DND-41 (cell line): ENCODE measurements at regions not wholly inside any gene's neighbourhood (a gene's known extent, or its start where the extent isn't known, plus 50 kb on each side); places are given as distances from the start of the nearest gene placed in this dataset.

ENCODE experiments used
- ATAC-seq: fragments of 200-7000 bp; cut with Tn5 transposase; 3 replicates; pipeline ENCODE4 v1.9.1; 2021; ENCODE audit warnings: low read depth; ENCODE audit not compliant: insufficient read depth
- DNase-seq: peaks from one replicate; pipeline ENCODE4 v3.0.0-alpha.2; 2020
- H2AFZ ChIP-seq: 2 replicates; pipeline ENCODE4 v1.6.0; 2012; ENCODE audit warnings: low read depth, low read length
- H3K27ac ChIP-seq: 2 replicates; pipeline ENCODE4 v1.5.1; 2012; ENCODE audit warnings: low read length, inconsistent platforms
- H3K27me3 ChIP-seq: fragments of 200-600 bp; sonication (generic); 2 replicates; pipeline ENCODE4 v1.6.0; 2012; ENCODE audit warnings: low read length, mild to moderate bottlenecking, inconsistent platforms; ENCODE audit not compliant: insufficient read depth, poor library complexity
- H3K36me3 ChIP-seq: 2 replicates; pipeline ENCODE4 v1.5.1; 2012; ENCODE audit warnings: low read length, inconsistent platforms; ENCODE audit not compliant: insufficient read depth
- H3K4me1 ChIP-seq: 2 replicates; pipeline ENCODE4 v1.5.1; 2012; ENCODE audit warnings: mild to moderate bottlenecking, low read length; ENCODE audit not compliant: insufficient read depth
- H3K4me2 ChIP-seq: 2 replicates; pipeline ENCODE4 v1.6.0; 2012; ENCODE audit warnings: mild to moderate bottlenecking, moderate library complexity, low read length, inconsistent platforms; ENCODE audit not compliant: insufficient read depth
- H3K4me3 ChIP-seq, 2 experiments: fragments of 200-600 bp in 1 of 2; shearing (Covaris generic) in 1 of 2; 2 replicates each; pipeline ENCODE4 v1.5.1; 2012 to 2016; ENCODE audit warnings: inconsistent platforms in 2 of 2, low read length in 2 of 2, mild to moderate bottlenecking in 2 of 2, low read depth in 1 of 2, moderate library complexity in 1 of 2
- H3K79me2 ChIP-seq: 2 replicates; pipeline ENCODE4 v1.6.0; 2012; ENCODE audit warnings: low read length, inconsistent platforms; ENCODE audit not compliant: insufficient read depth
- H3K9ac ChIP-seq: 2 replicates; pipeline ENCODE4 v1.6.0; 2012; ENCODE audit warnings: low read depth, mild to moderate bottlenecking, inconsistent platforms, low read length, moderate library complexity
- H3K9me3 ChIP-seq: 2 replicates; pipeline ENCODE4 v1.5.1; 2012; ENCODE audit warnings: low read length, moderate library complexity, mild to moderate bottlenecking, inconsistent platforms; ENCODE audit not compliant: insufficient read depth, severe bottlenecking
- H4K20me1 ChIP-seq: 2 replicates; pipeline ENCODE4 v1.6.0; 2012; ENCODE audit warnings: low read length; ENCODE audit not compliant: insufficient read depth
- EZH2 ChIP-seq: IDR thresholded peaks from 3 replicates; pipeline ENCODE4 v1.6.1; 2012; ENCODE audit warnings: borderline replicate concordance, low read depth, mild to moderate bottlenecking, moderate library complexity, low read length, inconsistent platforms; ENCODE audit not compliant: severe bottlenecking
- TF ChIP-seq, protein P1 (sequence below): IDR thresholded peaks from 2 replicates; pipeline ENCODE4 v1.5.1; 2012; ENCODE audit warnings: borderline replicate concordance, low read length, moderate library complexity, mild to moderate bottlenecking; ENCODE audit not compliant: poor library complexity, severe bottlenecking; ENCODE audit errors: extremely low read depth

- Histone ChIP-seq H4K20me1 (no peaks in the 10 kb centered on the region), H3K4me2 (no peak overlapping the region), H3K4me3 (no peak overlapping the region), H2AFZ (no peak overlapping the region), H3K36me3 (no peaks in the 10 kb centered on the region), H3K27me3 (no peaks in the 10 kb centered on the region), H3K9me3 (no peaks in the 10 kb centered on the region), H3K27ac (no peak overlapping the region), H3K4me1 (no peaks in the 10 kb centered on the region), H3K9ac (no peak overlapping the region), H3K79me2 (no peaks in the 10 kb centered on the region)
- DNase-seq (no peak), ATAC-seq (no peak)
- no peak for TF ChIP-seq EZH2
- TF ChIP-seq, protein P1, sequence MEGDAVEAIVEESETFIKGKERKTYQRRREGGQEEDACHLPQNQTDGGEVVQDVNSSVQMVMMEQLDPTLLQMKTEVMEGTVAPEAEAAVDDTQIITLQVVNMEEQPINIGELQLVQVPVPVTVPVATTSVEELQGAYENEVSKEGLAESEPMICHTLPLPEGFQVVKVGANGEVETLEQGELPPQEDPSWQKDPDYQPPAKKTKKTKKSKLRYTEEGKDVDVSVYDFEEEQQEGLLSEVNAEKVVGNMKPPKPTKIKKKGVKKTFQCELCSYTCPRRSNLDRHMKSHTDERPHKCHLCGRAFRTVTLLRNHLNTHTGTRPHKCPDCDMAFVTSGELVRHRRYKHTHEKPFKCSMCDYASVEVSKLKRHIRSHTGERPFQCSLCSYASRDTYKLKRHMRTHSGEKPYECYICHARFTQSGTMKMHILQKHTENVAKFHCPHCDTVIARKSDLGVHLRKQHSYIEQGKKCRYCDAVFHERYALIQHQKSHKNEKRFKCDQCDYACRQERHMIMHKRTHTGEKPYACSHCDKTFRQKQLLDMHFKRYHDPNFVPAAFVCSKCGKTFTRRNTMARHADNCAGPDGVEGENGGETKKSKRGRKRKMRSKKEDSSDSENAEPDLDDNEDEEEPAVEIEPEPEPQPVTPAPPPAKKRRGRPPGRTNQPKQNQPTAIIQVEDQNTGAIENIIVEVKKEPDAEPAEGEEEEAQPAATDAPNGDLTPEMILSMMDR, result no peak
Observed at GRCh38 chr4:34138385-34138784, 2105.9 kb downstream of the ARAP2 start.

DNA sequence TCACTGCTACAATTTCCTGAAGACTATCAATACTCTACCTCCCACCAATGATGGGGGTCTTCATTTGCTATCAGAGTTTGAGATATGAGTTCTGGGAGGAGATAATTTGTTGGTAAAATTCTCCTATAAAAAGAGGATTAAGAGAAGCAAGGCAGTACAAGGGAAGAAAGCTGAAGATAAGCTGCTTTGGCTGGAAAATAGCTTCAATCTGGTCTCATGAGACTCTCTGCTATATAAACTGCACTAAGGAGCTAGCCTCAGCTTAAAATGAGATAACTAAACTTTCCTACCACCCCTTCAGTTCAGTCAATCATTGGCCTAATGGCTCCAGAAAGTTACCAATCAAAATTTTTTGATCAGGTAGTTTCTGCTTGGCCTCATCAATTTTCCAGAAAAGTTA, 2105.0 kb downstream of the ARAP2 start:
- no peak overlapping the region for H2AFZ ChIP-seq
- no peak overlapping the region for H3K9ac ChIP-seq
- no peaks in the 10 kb centered on the region for H3K9me3 ChIP-seq
- H3K36me3 ChIP-seq, result no peaks in the 10 kb centered on the region
- no peaks in the 10 kb centered on the region for H3K27me3 ChIP-seq
- H3K4me2 ChIP-seq, result no peak overlapping the region
- H3K4me1 ChIP-seq, result no peaks in the 10 kb centered on the region
- ATAC-seq (no peak), DNase-seq (no peak)
- TF ChIP-seq EZH2, result no peak
- TF ChIP-seq, protein P1, result no peak
- H3K79me2 ChIP-seq, result no peaks in the 10 kb centered on the region
- H3K27ac ChIP-seq, result no peak overlapping the region
- H3K4me3 ChIP-seq, result no peak overlapping the region
- no peaks in the 10 kb centered on the region for H4K20me1 ChIP-seq

DNA sequence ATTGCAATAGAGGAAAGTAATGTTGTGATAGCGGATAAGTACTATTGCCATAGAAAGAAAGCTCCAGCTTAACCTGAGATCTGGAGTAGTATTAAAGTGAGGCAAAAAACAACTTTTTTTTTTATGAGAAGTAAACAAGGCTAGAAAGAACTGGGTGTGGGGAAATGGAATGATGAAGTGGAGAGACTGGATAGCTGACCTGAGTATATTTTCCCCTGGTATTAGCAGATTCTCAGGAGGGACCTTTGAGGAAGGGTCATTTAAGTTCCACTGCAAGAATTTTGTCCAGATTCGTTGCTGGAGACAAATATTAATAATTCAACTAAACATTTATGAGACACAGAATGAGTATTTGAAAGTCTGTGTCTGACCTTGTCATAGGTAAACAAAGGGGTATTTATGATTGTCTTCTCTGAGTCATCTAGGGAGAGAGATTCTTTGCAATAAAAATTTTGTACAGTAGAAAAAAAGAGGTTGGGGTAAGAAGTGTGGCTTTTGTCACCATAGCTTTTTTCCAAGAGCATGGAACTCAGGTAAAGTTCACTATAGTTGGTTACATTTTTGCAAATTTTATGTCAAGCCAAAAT, 2095.9 kb downstream of the ARAP2 start:
- Histone ChIP-seq H3K27ac (no peak overlapping the region), H3K9me3 (no peaks in the 10 kb centered on the region), H3K9ac (no peak overlapping the region), H3K36me3 (no peaks in the 10 kb centered on the region), H3K4me2 (no peak overlapping the region), H4K20me1 (no peaks in the 10 kb centered on the region), H2AFZ (no peak overlapping the region), H3K4me3 (no peak overlapping the region), H3K27me3 (no peaks in the 10 kb centered on the region), H3K4me1 (no peaks in the 10 kb centered on the region), H3K79me2 (no peaks in the 10 kb centered on the region)
- ATAC-seq (no peak), DNase-seq (no peak)
- TF ChIP-seq EZH2, result no peak
- TF ChIP-seq, protein P1, result no peak

GRCh38 chr4:34157547-34157946, 2086.8 kb downstream of the ARAP2 start:
- Histone ChIP-seq H3K4me1 (no peaks in the 10 kb centered on the region), H3K36me3 (no peaks in the 10 kb centered on the region), H3K9ac (no peak overlapping the region), H3K27ac (no peak overlapping the region), H3K9me3 (no peaks in the 10 kb centered on the region), H3K4me2 (no peak overlapping the region), H4K20me1 (no peaks in the 10 kb centered on the region), H3K4me3 (no peak overlapping the region), H3K79me2 (no peaks in the 10 kb centered on the region), H3K27me3 (no peaks in the 10 kb centered on the region), H2AFZ (no peak overlapping the region)
- ATAC-seq (no peak), DNase-seq (no peak)
- TF ChIP-seq EZH2, result no peak
- TF ChIP-seq, protein P1, result no peak
